B cell (primary cell): ENCODE measurements at regions not wholly inside any gene's neighbourhood (a gene's known extent, or its start where the extent isn't known, plus 50 kb on each side); places are given as distances from the start of the nearest gene placed in this dataset.

Experiments
- ATAC-seq: fragments of 200-7000 bp; cut with Tn5 transposase; one replicate; pipeline ENCODE4 v1.10.0; 2021; ENCODE audit warnings: low read depth, mild to moderate bottlenecking, moderate number of reproducible peaks, moderate library complexity
- CTCF ChIA-PET: fragments of 350-600 bp; sonication (Branson Sonifier 250); formaldehyde crosslinking; loops from one replicate; lab custom pipeline; 2021; ENCODE audit warnings: antibody characterized with exemption, inconsistent platforms; lab: Charles Lee
- POLR2A ChIA-PET: fragments of 350-600 bp; sonication (Branson Sonifier 250); formaldehyde crosslinking; loops from one replicate; lab custom pipeline; 2021; ENCODE audit warnings: antibody characterized with exemption; lab: Charles Lee
- DNase-seq: peaks from one replicate; pipeline ENCODE4 v3.0.0; 2013
- H2AFZ ChIP-seq: 2 replicates; pipeline ENCODE4 v1.6.1; 2012; ENCODE audit warnings: mild to moderate bottlenecking, low read depth, low read length; ENCODE audit not compliant: insufficient read depth, poor library complexity, severe bottlenecking
- H3K27ac ChIP-seq, 2 donors: 1 replicate in 1 of 2; 2 replicates in 1 of 2; pipeline ENCODE4 v1.5.1; 2012 to 2013; ENCODE audit warnings: low read length in 2 of 2, mild to moderate bottlenecking in 2 of 2, moderate library complexity in 1 of 2
- H3K27me3 ChIP-seq, 4 experiments: fragments of 200-600 bp in 1 of 4; sonication (generic) in 1 of 4; replicated peaks in 1 of 4; 1 replicate in 2 of 4; 2 replicates in 2 of 4; pipeline versions ENCODE4 v1.6.1 to v1.7.0; 2013 to 2016; ENCODE audit warnings: low read length in 3 of 4, mild to moderate bottlenecking in 2 of 4, mixed read lengths in 1 of 4, moderate library complexity in 1 of 4; ENCODE audit not compliant: insufficient read depth in 4 of 4, control insufficient read depth in 3 of 4; ENCODE audit errors: control extremely low read depth in 1 of 4
- H3K36me3 ChIP-seq, 2 experiments: replicated peaks in 1 of 2; 1 replicate in 1 of 2; 2 replicates in 1 of 2; pipeline versions ENCODE4 v1.6.1 to v1.7.1; 2013; ENCODE audit warnings: low read length in 1 of 2; ENCODE audit not compliant: insufficient read depth in 2 of 2, control insufficient read depth in 1 of 2; ENCODE audit errors: control extremely low read depth in 1 of 2, extremely low read depth in 1 of 2
- H3K4me1 ChIP-seq, 2 donors: fragments of 200-600 bp in 1 of 2; sonication (generic) in 1 of 2; 1 replicate in 1 of 2; 2 replicates in 1 of 2; pipeline versions ENCODE4 v1.5.1 to v1.6.1; 2013 to 2017; ENCODE audit warnings: low read length in 2 of 2; ENCODE audit not compliant: control insufficient read depth in 2 of 2, insufficient read depth in 2 of 2
- H3K4me2 ChIP-seq: replicated peaks from 2 replicates; pipeline ENCODE3; 2012; ENCODE audit warnings: mild to moderate bottlenecking, low read depth, low read length; ENCODE audit not compliant: poor library complexity, severe bottlenecking
- H3K4me3 ChIP-seq, 5 experiments: fragments of 200-600 bp in 1 of 5; sonication (generic) in 1 of 5; 1 replicate in 3 of 5; 2 replicates in 2 of 5; pipeline versions ENCODE4 v1.5.1 to v1.7.0; 2011 to 2016; ENCODE audit warnings: low read length in 4 of 5, mild to moderate bottlenecking in 4 of 5, low read depth in 2 of 5, control low read depth in 1 of 5, moderate library complexity in 1 of 5; ENCODE audit not compliant: insufficient read depth in 1 of 5; ENCODE audit errors: control extremely low read depth in 1 of 5, extremely low read depth in 1 of 5
- H3K79me2 ChIP-seq: fragments of 200-600 bp; sonication (generic); one replicate; pipeline ENCODE4 v1.6.0; 2016; ENCODE audit warnings: low read length; ENCODE audit not compliant: control insufficient read depth, insufficient read depth
- H3K9ac ChIP-seq: fragments of 200-600 bp; sonication (generic); 2 replicates; pipeline ENCODE4 v1.6.1; 2017; ENCODE audit warnings: mild to moderate bottlenecking, low read length, moderate library complexity
- H3K9me3 ChIP-seq, 3 donors: one replicate each; pipeline versions ENCODE4 v1.6.1 to v1.7.1; 2013; ENCODE audit warnings: low read length in 2 of 3; ENCODE audit not compliant: control insufficient read depth in 2 of 3, insufficient read depth in 1 of 3; ENCODE audit errors: control extremely low read depth in 1 of 3
- H4K20me1 ChIP-seq: 2 replicates; pipeline ENCODE4 v1.6.0; 2012; ENCODE audit warnings: mild to moderate bottlenecking, low read length; ENCODE audit not compliant: insufficient read depth, control insufficient read depth, poor library complexity, severe bottlenecking
- H3K27ac Mint-ChIP-seq: one replicate; pipeline ENCODE4 v1.8.0; 2021; ENCODE audit warnings: mixed read lengths
- H3K27me3 Mint-ChIP-seq: one replicate; pipeline ENCODE4 v1.8.0; 2021; ENCODE audit warnings: mixed read lengths
- H3K4me1 Mint-ChIP-seq: one replicate; pipeline ENCODE4 v1.8.0; 2021; ENCODE audit warnings: mixed read lengths
- H3K4me3 Mint-ChIP-seq: one replicate; pipeline ENCODE4 v1.8.0; 2021; ENCODE audit warnings: mixed read lengths
- H3K9me3 Mint-ChIP-seq: one replicate; pipeline ENCODE4 v1.8.0; 2022; ENCODE audit warnings: mixed read lengths; ENCODE audit not compliant: insufficient read depth
- CTCF ChIP-seq: fragments of 200-600 bp; IDR thresholded peaks from one replicate; pipeline ENCODE4 v1.8.0; 2022; ENCODE audit warnings: antibody characterized with exemption, mild to moderate bottlenecking
- EZH2 ChIP-seq: IDR thresholded peaks from 2 replicates; pipeline ENCODE4 v1.6.1; 2012; ENCODE audit warnings: borderline replicate concordance, low read depth, mild to moderate bottlenecking, moderate library complexity, low read length; ENCODE audit not compliant: insufficient read depth, poor library complexity, severe bottlenecking
- WGBS: methylation state at CpG from one replicate; pipeline ENCODE4 v1.1.5; 2013; ENCODE audit warnings: missing lambda C conversion rate; ENCODE audit not compliant: insufficient coverage; 5-methylcytosine and 5-hydroxymethylcytosine counted together
- intact Hi-C: fragments of 100-400 bp; cut with micrococcal nuclease; formaldehyde crosslinking; loops from one replicate; pipeline ENCODE4 v1.10.0; 2022

- ChIA-PET CTCF (no interaction called here), POLR2A (no interaction called here)
- Histone ChIP-seq H3K9ac (no peak overlapping the region), H3K4me1 (no peaks in the 10 kb centered on the region), H2AFZ (no peak overlapping the region), H3K4me2 (no peak overlapping the region), H4K20me1 (no peaks in the 10 kb centered on the region), H3K27me3 (no peaks in the 10 kb centered on the region), H3K4me3 (no peak overlapping the region), H3K79me2 (no peaks in the 10 kb centered on the region), H3K9me3 (peaks cover 0 to 8% (median 0%) of the 10 kb centered on the region in 3 donors), H3K36me3 (no peaks in the 10 kb centered on the region), H3K27ac (no peak overlapping the region)
- intact Hi-C loops, result no loop called here
- WGBS, result no CpG with 5 or more reads among the region's 1 CpG
- Mint-ChIP-seq H3K4me3 (no peak overlapping the region), H3K27ac (no peak overlapping the region), H3K4me1 (no peaks in the 10 kb centered on the region), H3K9me3 (no peaks in the 10 kb centered on the region), H3K27me3 (no peaks in the 10 kb centered on the region)
- DNase-seq (no peak), ATAC-seq (no peak)
- TF ChIP-seq EZH2, result no peak
- TF ChIP-seq CTCF, result no peak
These were observed 598.5 kb upstream of the API5 start for GRCh38 chr11:42713279-42713678.

DNA sequence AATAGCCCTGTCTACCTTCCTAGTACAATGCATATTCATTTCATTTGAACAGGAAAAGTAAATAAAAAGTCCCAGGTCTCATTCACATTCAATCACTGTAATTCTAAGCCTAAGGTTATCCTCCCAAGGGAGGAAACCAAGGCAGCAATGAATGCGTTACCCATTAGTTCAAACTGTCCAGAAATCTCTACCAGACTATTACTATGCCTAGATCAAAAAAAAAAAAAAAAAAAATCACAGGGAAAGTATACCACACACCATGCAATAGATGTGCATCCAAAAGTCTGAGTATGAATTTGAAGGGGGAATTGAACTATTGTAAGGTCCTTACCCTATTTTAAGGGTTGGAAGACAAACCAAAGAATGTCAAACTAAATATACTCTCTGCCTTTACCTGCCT, 598.0 kb upstream of the API5 start:
- no peak overlapping the region for H2AFZ ChIP-seq
- WGBS, result no CpG with 5 or more reads among the region's 1 CpG
- no peaks in the 10 kb centered on the region for H3K27me3 Mint-ChIP-seq
- DNase-seq (no peak), ATAC-seq (no peak)
- H4K20me1 ChIP-seq, result no peaks in the 10 kb centered on the region
- H3K36me3 ChIP-seq, result no peaks in the 10 kb centered on the region
- no peak for TF ChIP-seq CTCF
- no peak for TF ChIP-seq EZH2
- no peaks in the 10 kb centered on the region for H3K4me1 Mint-ChIP-seq
- POLR2A ChIA-PET, result no interaction called here
- no peak overlapping the region for H3K4me2 ChIP-seq
- no peaks in the 10 kb centered on the region for H3K79me2 ChIP-seq
- H3K27ac ChIP-seq, result no peak overlapping the region
- no peaks in the 10 kb centered on the region for H3K9me3 Mint-ChIP-seq
- no peaks in the 10 kb centered on the region for H3K4me1 ChIP-seq
- peaks cover 0 to 8% (median 0%) of the 10 kb centered on the region in 3 donors for H3K9me3 ChIP-seq
- H3K4me3 ChIP-seq, result no peak overlapping the region
- CTCF ChIA-PET, result no interaction called here
- H3K27me3 ChIP-seq, result no peaks in the 10 kb centered on the region
- intact Hi-C loops, result no loop called here
- H3K9ac ChIP-seq, result no peak overlapping the region
- H3K27ac Mint-ChIP-seq, result no peak overlapping the region
- H3K4me3 Mint-ChIP-seq, result no peak overlapping the region
